ENCODE measurements at regions not wholly inside any gene's neighbourhood (a gene's known extent, or its start where the extent isn't known, plus 50 kb on each side); places are given as distances from the start of the nearest gene placed in this dataset.

- no peak for TF ChIP-seq TCF12 (IDR thresholded peaks at IDR 0.05; ENCODE audit: low read depth)
- TF ChIP-seq EP300 (IDR thresholded peaks at IDR 0.05; ENCODE audit: borderline replicate concordance) = no peak
- no peak for TF ChIP-seq MAX (IDR thresholded peaks at IDR 0.05)
- TF ChIP-seq REST (IDR thresholded peaks at IDR 0.05; ENCODE audit: low read depth) = no peak
- no peak for TF ChIP-seq YY1 (IDR thresholded peaks at IDR 0.05; ENCODE audit: low read depth)
- no peak for TF ChIP-seq RAD21 (IDR thresholded peaks at IDR 0.05; ENCODE audit: low read depth)
- TF ChIP-seq FOXM1 (IDR thresholded peaks at IDR 0.05; ENCODE audit: borderline replicate concordance, low read depth) = no peak
- no peak for TF ChIP-seq USF1 (IDR thresholded peaks at IDR 0.05)
- no peak for TF ChIP-seq NFIC (IDR thresholded peaks at IDR 0.05)
- no peak for TF ChIP-seq ZBTB7A (IDR thresholded peaks at IDR 0.05; ENCODE audit: low read depth)
Observed at GRCh38 chr17:71511266-71511995, 609.4 kb upstream of the SOX9 start.
